ENCODE measurements at regions not wholly inside any gene's neighbourhood (a gene's known extent, or its start where the extent isn't known, plus 50 kb on each side); places are given as distances from the start of the nearest gene placed in this dataset.
A peak's percentile ranks its signal among the peaks of the same experiment; 100 is the strongest.

DNA sequence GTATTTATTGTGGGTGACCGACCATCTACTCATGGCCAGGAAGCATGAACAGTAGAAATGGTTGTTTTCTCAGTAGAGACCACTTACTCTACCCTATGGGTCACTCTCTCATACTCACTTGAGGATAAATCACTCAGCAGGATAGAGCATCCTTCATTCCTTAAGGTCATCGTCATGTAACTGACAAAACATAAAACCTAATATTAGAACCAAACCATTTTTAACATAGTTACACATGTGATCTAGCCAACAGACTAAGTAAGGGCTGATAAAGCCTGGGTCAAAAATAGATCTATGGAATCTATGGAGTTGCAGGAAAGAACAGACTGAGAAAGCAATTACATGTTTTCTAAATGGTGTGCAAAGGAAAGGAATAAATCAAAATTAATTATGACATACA, 769.1 kb downstream of the NTRK3 start:
- Histone ChIP-seq H3K36me3 (no peaks in the 10 kb centered on the region), H3K9me3 (no peaks in the 10 kb centered on the region), H3K4me3 (no peak overlapping the region), H3K27ac (no peak overlapping the region), H3K4me1 (peaks cover 0 to 9% of the 10 kb centered on the region in 2 donors), H3K27me3 (no peaks in the 10 kb centered on the region)
- DNase-seq (ENCODE audit: low spot score in 2 of 2) = no peak
- intact Hi-C loops (cut with DNase I) = no loop called here
- TF ChIP-seq CTCF (IDR thresholded peaks at IDR 0.05) = no peak

GRCh38 chr15:87483468-87483867, 773.1 kb downstream of the NTRK3 start:
- Histone ChIP-seq H3K27ac (no peak overlapping the region), H3K4me3 (no peak overlapping the region), H3K9me3 (no peaks in the 10 kb centered on the region), H3K27me3 (no peaks in the 10 kb centered on the region), H3K4me1 (peaks cover 0 to 9% of the 10 kb centered on the region in 2 donors), H3K36me3 (no peaks in the 10 kb centered on the region)
- no peak for DNase-seq (ENCODE audit: low spot score in 2 of 2)
- intact Hi-C loops (cut with DNase I) = no loop called here
- TF ChIP-seq CTCF (IDR thresholded peaks at IDR 0.05) = no peak

- H3K4me1 ChIP-seq = peaks cover 0 to 6% of the 10 kb centered on the region in 2 donors
- no peaks in the 10 kb centered on the region for H3K27me3 ChIP-seq
- no peak for TF ChIP-seq CTCF (IDR thresholded peaks at IDR 0.05)
- H3K36me3 ChIP-seq = no peaks in the 10 kb centered on the region
- intact Hi-C loops (cut with DNase I) = no loop called here
- no peaks in the 10 kb centered on the region for H3K9me3 ChIP-seq
- DNase-seq (ENCODE audit: low spot score in 2 of 2) = no peak
- no peak overlapping the region for H3K4me3 ChIP-seq
- H3K27ac ChIP-seq = no peak overlapping the region
Measured at GRCh38 chr15:87481126-87481525, 775.4 kb downstream of the NTRK3 start.

- Histone ChIP-seq H3K27ac (no peak overlapping the region), H3K4me1 (peaks cover 0 to 6% of the 10 kb centered on the region in 2 donors), H3K36me3 (no peaks in the 10 kb centered on the region), H3K27me3 (no peaks in the 10 kb centered on the region), H3K4me3 (no peak overlapping the region), H3K9me3 (no peaks in the 10 kb centered on the region)
- intact Hi-C loops (cut with DNase I) = loop anchor here (5.0 to 10.0 kb wide), 2 partner anchors 129 to 776 kb away; partner anchors contain the start of gene NTRK3
- no peak for DNase-seq (ENCODE audit: low spot score in 2 of 2)
- TF ChIP-seq CTCF (IDR thresholded peaks at IDR 0.05) = no peak
Measured at GRCh38 chr15:87478687-87479072, 777.9 kb downstream of the NTRK3 start.

GRCh38 chr15:87477737-87478686, 778.5 kb downstream of the NTRK3 start:
- intact Hi-C loops (cut with DNase I) = loop anchor here (5.0 to 10.0 kb wide), 2 partner anchors 129 to 777 kb away; partner anchors contain the start of gene NTRK3
- peaks cover 0 to 6% of the 10 kb centered on the region in 2 donors for H3K4me1 ChIP-seq
- no peaks in the 10 kb centered on the region for H3K9me3 ChIP-seq
- no peak overlapping the region for H3K27ac ChIP-seq
- no peaks in the 10 kb centered on the region for H3K36me3 ChIP-seq
- TF ChIP-seq CTCF (IDR thresholded peaks at IDR 0.05) = no peak
- DNase-seq (ENCODE audit: low spot score in 2 of 2) = peak; percentile 10 to 71
- H3K4me3 ChIP-seq = peak overlapping the region; percentile 20 to 28
- no peaks in the 10 kb centered on the region for H3K27me3 ChIP-seq

All from ascending aorta (tissue), 2 donors.